ENCODE measurements at regions not wholly inside any gene's neighbourhood (a gene's known extent, or its start where the extent isn't known, plus 50 kb on each side); places are given as distances from the start of the nearest gene placed in this dataset.

DNA sequence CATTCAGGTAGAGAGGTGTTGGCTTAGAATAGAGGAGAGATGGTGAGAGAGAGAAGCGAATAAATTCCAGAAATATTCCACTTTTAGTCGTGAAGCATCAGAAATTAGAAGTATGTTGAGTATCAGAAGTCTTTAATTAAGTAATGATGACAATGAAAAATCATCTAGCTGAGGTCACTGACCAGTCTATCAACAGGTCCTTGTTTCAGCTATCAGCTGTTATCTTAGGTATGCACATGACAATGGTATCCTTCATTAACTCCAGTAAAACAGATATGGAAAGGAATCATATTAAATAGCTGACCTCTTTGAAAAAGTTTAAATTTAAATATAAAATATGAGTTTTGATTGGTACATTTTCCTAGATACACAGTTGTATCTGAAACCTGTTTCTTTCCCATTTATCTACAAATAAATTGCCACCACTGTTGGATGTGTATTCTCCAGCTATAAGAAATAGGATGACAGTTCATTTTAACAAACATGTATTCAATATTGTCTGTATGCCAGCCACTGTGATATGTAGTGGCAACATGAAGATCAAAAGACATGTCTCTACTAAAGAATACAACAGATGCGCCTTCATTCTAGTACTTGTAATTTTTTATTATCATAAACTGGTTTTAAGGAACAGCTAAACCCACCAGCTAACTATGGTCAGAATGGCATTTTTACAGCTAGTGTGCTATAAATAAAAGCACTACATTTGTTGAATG is 424.2 kb upstream of the DCN start:
- DNase-seq (ENCODE audit: low read depth in 1 of 2, low spot score in 1 of 2), result no peak

DNA sequence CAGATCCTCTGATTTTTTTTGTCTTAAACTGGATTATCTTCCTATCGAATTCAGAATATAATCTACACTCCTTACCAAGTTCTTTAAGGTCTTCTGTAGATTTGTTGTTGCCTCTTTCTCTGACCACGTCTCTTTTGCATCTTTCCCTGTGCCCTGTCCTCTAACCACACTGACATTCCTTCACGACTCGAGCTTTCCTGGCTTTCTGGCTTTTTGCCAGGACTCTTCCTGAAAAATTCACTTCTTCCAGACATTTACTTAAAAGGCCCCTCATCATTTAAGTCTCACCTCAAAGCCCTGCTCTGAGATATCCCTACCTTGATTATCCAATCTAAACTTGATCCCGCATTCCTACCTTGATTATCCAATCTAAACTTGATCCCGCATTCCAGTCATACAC is 422.3 kb upstream of the DCN start:
- DNase-seq (ENCODE audit: low read depth in 1 of 2, low spot score in 1 of 2), result no peak

DNA sequence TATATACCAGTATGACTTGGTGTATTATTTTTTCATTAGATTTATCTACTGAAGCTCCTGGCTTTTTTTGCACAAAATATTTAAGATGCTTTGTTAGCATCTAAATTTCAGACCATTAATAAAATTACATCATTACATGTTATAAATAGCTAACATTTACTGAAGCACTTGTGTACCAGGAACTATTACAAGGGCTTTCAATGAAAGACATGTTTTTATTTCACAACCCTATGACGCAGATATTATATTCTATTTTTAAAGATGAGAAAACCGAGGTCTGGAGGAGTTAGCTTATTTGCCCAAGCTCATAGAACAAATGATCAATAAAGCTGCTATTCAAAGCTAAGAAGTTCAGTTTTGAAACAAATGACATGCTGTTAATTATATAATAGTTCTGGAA is 420.4 kb upstream of the DCN start:
- DNase-seq (ENCODE audit: low read depth in 1 of 2, low spot score in 1 of 2), result no peak

DNA sequence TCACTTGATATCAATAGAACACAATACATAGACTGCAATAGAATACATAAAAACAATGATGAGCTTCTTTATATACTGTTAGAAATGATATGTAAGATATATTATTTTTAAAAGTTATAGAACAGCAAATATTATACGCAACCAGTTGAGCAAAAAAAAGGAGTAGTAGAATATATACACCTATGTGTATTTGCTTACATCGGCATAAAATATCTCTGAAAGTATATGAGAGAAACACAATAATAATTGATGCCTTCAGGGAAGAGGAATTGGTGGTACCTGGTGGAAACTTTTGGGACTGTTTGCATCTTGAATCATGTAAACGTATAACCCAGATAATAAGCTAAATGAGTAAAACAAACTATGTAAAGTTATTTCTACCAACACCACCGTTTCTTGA is 418.4 kb upstream of the DCN start:
- no peak for DNase-seq (ENCODE audit: low read depth in 1 of 2, low spot score in 1 of 2)

DNA sequence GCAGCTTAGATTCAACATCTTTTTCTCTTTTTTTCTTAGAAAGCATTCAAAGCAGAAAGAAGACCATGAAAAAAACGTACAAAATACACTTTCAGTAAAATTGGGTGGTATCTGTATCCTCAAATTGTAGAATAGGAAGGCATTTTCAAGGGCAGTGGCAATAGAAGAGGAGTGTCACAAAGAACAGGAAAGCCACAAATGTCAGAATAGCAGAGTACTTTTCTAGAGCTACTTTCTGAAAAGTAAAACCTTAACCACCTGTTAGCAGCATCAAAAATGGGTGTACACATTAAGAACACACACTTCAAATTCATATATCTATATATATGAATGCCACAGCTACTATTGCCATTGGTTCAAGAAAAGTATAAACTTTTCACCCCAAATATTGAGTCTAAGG is 412.1 kb upstream of the DCN start:
- DNase-seq (ENCODE audit: low read depth in 1 of 2, low spot score in 1 of 2), result no peak

DNA sequence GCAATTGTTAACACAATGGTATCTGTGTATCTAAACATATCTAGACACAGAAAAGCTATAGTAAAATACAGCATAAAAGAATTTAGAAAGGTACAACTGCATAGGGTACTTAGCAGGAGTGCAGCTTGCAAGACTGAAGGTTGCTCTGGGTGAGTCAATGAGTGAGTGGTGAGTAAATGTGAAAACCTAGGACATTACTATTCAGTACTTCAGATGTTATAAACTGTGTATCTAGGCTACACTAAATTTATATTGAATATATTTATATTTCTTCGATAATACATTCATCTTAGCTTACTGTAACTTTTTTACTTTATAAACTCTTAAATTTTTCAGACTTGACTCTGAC is 409.0 kb upstream of the DCN start:
- no peak for DNase-seq (ENCODE audit: low read depth in 1 of 2, low spot score in 1 of 2)

DNA sequence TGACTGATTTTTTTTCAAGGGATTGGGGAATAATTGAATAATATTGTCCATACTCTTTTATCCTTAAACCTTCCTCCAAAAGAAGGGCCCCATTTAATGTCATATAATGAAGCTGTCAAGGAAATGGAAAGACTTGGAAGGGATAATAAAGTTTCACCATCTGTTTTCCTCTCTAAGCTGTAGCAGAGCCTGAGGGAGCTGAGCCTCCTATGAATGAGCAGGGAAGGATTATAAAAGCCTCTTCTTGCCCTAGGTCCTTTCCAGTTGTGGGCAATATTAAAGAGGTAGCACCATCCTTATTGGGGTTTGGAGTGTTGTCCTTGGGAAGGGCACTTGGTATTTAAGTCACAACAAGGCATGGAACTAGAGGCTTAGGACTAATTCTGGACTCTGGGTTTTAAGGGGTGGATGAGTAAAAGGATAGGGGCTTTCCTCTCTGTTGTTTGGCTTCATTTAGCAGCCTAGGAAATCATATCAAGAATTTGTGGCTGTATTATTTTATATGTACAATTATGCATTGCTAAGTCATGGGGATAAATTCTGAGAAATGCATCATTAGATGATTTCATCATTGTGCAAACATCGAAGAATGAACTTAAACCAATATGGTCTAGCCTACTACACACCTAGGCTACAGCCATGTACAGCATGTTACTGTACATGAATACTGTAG is 408.5 kb upstream of the DCN start:
- DNase-seq (ENCODE audit: low read depth in 1 of 2, low spot score in 1 of 2), result no peak

DNA sequence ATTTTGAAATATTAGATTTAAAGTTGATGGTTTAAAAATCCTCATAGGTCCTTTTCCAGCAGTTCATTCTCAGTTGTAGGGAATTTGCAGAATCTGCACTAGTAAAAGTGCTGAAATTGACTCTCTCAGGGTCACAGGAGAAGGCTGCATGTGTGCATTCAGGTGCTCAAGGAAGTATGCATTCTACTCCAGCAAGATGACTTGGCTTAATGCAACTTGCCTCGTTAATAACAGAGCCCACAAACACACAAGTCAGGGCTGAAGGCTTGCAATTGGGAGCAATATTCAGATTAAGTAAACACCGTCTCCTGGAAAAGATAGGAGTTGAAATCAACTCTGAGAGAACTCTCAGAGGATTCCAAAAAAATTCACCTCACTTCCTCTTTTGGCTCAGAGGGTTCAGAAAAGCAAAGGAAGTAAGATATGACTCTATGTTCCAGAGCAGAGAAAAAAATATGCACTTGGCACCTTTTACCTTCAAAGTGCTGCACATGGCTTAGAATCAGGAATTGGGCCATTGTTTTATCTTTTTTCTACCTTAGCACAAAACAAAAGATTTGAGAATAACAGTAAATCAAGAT is 406.3 kb upstream of the DCN start:
- DNase-seq (ENCODE audit: low read depth in 1 of 2, low spot score in 1 of 2), result no peak

DNA sequence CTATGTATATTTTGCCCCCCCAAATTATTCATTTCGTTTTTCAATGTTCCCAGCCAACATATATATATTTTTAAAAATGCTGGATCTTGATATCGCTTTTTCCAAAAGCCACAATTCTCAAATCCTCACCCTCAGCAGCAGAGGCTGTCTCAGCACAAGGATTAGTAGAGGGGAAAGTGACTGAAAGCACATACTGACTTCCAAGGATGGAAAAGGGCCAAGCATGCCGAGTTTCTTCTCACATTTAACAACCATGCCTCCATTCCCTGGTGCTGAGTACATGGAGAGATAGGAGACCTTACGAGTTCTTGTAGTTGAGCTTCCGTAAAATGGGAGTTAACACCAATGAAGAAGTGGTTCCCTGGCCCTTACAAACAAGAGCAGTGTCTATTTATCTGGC is 403.4 kb upstream of the DCN start:
- no peak for DNase-seq (ENCODE audit: low read depth in 1 of 2, low spot score in 1 of 2)

DNA sequence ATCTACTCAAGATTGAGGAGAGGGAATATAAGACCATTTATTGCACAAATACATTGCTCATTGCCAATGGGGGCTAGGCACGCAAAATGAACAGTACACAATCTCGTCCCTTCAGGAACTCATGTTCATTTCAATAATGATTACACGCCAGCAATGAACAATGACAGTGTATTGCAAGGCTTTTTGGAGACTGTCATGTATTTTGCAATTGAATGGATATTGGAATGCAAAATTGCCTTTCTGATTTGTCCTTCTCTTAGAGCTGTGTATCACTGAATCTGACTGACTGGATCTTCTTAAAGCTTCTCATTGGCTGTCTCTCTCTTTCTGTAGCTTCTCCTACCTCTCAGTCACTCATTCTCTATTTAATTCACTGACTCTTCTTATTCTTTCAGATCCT is 400.2 kb upstream of the DCN start:
- no peak for DNase-seq (ENCODE audit: low read depth in 1 of 2, low spot score in 1 of 2)

DNA sequence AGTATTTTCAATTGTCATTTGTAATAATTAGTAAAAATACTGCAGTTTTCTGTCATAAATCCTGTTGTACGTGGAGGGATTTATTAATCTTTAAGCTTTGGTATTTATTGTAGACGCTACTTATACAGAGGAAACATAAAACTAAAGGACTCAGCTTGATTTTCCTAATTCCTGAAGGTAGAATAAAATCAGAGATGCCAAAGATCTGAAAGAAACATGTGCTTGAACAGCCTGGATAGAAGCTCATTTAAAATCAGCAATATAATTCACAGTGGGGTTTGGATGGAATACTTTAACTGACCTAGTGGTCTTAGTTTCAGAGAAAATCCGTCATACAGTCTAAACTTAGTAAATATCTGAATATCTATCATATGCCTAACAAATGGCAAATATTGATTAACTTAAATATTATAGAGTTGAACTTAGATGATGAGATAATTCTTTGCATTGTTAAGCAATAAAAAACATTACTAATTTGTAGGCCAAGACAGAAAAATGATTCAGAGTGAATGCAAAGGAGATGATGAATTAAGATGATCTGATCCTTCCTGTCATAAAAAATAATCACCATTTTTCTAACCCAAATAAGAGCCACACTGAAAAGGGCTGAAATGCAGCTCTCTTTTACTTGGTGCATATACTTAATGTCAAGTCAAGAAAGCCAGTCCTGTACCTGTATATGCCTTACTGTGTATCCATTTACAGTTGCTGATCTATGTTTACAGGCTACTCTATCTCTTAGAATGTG is 397.1 kb upstream of the DCN start:
- no peak for DNase-seq (ENCODE audit: low read depth in 1 of 2, low spot score in 1 of 2)

DNA sequence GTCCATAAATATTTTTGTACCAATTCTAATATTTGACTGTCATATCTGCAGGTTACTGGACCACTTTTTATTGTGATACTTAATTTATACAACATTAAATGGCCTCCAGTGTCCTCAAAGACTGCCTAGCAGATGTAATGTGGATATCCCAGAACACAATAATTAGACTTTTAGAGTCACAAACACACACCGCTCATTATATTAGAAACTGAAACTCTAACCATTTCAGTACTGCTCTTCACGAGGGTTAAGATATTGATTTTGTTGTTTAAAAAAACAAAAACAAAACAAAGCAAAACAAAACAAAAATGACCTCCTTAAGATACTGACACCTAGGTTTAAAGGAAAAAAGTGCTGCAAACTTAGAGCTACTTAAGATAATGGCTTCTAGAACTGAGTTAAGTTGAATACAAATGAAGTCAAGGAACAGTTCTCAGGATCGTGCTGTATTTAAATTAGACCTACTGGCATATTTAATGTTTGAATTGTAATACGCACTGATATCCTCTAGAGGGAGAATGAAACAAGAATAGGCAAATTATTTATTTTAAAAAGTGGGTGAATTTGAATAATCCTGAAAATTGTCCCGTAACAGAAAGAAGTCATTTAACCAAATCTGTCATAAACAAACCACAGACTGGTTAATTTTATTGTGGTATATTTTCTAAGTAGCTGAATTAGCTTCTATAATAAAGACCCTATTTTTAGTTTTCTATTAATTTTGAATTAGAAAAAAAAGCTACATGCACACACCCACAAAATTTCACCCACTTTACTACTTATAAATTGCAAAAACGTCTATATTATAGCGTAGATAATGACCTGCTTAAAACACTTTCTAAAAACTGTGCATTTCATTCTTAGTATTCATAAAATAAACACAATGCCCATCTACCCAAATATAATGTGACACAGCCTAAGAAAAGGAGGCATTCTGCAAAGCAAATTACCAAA is 395.2 kb upstream of the DCN start:
- no peak for DNase-seq (ENCODE audit: low read depth in 1 of 2, low spot score in 1 of 2)

DNA sequence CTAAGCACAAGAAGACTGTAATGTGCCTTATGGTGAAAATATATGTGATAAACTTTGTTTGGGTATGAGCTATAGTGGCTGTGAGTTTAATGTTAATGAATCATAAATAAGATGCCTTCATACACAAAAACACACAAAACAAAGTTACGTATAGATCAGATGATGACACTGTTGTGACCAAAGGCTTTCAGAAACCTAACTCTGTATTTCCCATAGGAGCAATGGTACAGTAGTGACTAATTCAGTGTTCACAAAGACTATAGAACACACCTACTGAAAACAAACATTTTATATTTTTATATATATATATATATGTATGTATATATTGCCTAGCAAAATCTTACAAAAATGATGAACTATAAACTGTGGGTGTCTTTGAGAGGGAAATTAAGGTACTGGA is 393.8 kb upstream of the DCN start:
- no peak for DNase-seq (ENCODE audit: low read depth in 1 of 2, low spot score in 1 of 2)

DNA sequence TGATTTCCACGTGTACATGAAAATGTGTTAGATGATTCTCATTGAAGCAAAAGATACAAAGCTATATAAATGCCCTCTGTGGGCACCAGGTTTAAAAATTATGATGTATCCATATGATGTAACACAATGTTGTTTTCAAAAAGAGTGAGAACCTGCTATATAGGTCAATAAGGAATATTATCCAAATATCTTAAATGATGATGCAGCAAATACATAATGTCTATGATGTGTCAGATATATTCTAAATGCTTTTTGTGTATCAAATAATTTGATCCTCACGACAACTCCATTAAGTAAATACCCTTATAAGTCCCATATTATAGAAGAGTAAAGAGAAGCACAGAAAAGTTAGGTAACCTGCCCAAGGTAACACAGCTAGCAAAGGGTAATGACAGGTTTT is 393.0 kb upstream of the DCN start:
- no peak for DNase-seq (ENCODE audit: low read depth in 1 of 2, low spot score in 1 of 2)

DNA sequence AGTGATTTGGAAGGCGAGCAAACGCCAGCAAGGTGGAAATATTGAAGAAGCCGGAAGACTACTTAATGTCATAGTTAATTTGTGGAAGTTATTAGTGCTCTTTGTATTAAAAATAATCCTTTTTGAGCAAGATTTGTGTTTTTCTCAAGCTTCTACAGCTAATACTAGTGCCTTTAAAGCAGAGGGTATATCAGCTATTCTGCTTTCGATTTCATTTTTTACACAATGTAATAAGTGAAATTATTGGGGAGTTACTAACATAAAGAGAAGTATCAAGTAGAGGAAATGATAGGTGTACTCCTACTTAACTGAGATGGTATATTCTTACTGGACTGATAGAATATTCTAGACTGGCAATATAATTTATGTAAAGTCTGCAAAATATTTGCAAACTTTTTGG is 392.4 kb upstream of the DCN start:
- no peak for DNase-seq (ENCODE audit: low read depth in 1 of 2, low spot score in 1 of 2)

DNA sequence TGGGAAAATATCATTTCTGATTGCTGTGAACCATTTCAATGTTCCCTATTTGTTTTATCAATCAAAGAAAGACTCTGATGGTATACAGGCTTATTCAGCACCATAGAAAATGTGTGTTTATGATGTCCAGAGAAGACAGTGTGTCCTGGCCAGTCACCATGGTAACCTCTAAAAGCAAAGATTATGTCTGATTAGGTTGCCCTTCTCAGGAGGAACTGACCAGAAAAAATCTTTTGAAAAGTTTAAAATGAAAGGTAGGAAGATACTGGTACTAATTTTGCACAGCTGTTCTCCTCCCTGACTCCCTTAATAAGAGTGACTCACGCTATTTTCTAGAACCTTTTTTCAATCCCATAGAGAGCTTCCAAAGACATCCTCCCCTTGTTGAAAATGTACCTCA is 391.8 kb upstream of the DCN start:
- DNase-seq (ENCODE audit: low read depth in 1 of 2, low spot score in 1 of 2), result no peak

DNA sequence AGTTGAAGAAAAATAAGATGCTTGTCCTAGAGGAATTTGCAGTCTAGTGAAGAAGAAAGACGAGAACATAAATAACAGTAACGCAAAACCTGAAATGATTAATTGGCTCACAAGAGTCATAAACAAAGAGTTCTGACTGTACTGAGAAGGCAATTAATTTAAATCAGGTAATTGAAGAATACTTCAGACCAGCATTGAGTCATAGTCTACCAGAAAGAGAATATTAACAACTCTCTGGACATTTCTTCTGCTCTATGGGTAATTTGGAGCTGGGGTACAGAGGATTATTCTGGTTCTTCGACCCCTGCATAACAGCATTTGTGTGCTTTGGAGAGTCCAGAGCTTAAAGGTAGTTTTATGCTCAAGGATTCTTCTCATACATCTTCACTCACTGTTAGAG is 390.3 kb upstream of the DCN start:
- no peak for DNase-seq (ENCODE audit: low read depth in 1 of 2, low spot score in 1 of 2)

DNA sequence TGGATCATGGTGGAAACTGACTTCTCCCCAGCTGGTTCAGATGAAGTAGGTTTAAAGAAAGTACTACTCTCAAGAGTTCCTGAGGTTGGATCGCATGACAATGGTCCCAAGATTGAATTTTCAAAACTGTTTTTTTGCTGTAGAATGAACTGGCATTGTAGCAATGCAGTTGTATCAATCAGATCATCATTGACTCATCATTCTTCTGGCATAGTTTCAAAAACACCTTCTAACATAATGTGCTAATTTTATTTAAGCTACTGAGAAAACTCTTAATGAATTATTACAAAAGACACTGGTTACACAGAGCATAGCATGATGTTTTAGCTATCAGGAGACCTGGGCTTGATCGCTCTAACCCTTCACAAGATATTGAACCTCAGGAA is 384.5 kb upstream of the DCN start:
- no peak for DNase-seq (ENCODE audit: low read depth in 1 of 2, low spot score in 1 of 2)

DNA sequence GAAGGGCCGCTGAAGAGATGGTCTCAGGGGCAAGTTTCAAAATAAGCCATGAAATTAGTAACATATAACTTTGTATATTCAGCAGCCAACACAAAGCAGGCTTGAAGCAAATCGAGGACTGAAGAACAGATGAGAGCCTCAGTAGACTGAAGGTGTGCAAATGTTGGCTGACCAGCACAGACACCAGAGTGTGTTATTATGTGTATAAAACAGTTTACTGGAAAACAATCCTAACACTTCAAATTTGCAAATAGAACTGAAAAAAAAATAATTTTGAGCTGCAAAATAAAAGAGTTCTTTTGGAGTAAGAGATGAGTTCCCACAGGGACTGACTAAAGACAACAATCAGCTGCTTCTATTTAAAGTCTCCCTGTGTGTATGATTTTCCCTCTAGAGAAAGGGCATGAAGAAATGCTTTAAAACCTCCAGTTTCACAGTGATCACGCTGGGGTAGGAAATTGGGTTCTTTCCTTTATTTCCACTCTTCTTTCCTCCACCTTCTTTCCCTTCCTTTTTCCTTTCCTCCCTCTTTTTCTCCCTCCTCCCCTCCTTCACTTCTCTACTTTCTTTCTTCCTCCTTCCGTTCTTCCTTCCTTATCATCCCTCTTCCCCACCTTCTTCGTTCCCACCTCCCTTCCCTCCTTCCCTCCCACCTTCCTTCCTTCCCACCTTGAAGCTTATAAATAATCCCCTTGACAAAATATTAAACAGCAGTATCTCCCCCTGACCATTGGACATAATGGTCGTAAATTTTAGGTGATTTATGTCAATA is 383.9 kb upstream of the DCN start:
- DNase-seq (ENCODE audit: low read depth in 1 of 2, low spot score in 1 of 2), result no peak

DNA sequence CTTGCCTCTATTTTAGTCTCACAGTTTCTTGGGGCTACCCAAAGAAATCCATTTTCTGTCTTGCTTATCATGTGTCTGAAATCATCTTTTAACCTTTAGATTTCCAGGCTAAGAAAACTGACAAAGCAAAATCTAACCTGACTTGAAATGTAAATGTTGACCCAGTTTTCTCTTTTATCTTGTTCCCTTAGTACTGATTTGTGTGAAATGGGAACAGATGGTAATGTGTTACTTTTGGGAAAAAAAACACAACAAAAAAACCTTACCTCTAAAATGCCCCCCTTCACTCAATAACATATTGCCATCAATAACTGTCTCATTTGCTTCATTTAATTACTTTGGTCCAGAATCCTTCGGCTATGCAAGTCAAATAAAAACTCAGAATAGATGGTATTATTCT is 383.2 kb upstream of the DCN start:
- no peak for DNase-seq (ENCODE audit: low read depth in 1 of 2, low spot score in 1 of 2)

All from activated CD4-positive, alpha-beta T cell treated with anti-CD3 and anti-CD28 coated beads, Interleukin-2, amount 50 U/mL, for 24 hours (primary cell).